GM21737 (cell line): ENCODE measurements at regions not wholly inside any gene's neighbourhood (a gene's known extent, or its start where the extent isn't known, plus 50 kb on each side); places are given as distances from the start of the nearest gene placed in this dataset.
"Not testable (repeated sequence)": the region's sequence is repeated elsewhere in the genome, so short reads cannot be mapped to it uniquely, and the experiment has no call there.

Source experiments
- ATAC-seq: cut with Tn5 transposase; IDR thresholded peaks from one replicate; pipeline ENCODE4 v1.9.1; 2021; ENCODE audit warnings: mild to moderate bottlenecking, moderate library complexity; ENCODE audit not compliant: unreplicated experiment

DNA sequence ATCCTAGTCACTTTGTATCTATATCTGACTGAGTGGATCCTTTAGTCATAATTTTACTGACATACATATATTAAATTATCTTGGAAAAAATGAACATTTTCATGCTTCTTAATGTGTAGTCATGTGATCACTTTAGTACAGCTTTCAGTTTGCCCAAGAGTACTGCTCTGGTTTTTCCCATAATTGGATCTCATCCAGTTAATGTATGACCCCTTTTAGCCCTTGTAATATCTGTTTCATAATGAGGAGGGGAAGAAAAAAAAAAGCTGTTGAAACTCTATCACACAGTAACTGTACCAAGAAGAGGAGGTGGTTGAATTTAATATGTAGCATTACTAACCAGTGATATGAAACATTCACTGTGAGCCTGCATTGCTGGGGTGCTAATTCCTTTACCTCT is 328.7 kb downstream of the PTPRC start:
- no peak for ATAC-seq

GRCh38 chr1:198968866-198969265 is 330.0 kb downstream of the PTPRC start:
- ATAC-seq, result no peak

- ATAC-seq, result no peak
Measured at GRCh38 chr1:198969981-198970380, 331.1 kb downstream of the PTPRC start.

GRCh38 chr1:198970916-198971315 is 332.1 kb downstream of the PTPRC start:
- no peak for ATAC-seq

DNA sequence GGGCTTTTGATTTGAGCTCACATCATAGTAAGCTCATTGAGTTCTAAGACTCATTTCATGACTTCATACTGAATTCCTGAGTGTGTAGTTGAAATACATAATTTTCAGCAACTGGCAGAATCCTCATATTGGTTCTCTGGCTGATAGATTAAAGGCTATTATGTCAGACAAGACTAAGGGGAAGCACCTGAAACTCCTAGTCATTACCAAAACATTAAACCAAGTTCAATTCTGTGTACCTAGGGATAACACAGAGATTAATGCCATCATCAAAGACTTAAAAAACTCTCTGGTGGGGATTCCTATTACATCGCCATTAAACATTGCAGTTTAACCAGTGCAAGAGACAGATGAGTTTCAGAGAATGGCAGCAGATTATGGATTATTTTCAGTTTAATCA is 339.1 kb downstream of the PTPRC start:
- ATAC-seq, result no peak

- ATAC-seq, result no peak
Measured at GRCh38 chr1:198978523-198978922, 339.7 kb downstream of the PTPRC start.

GRCh38 chr1:198986036-198986435 is 347.2 kb downstream of the PTPRC start:
- no peak for ATAC-seq

GRCh38 chr1:198986442-198986841 is 347.6 kb downstream of the PTPRC start:
- no peak for ATAC-seq

DNA sequence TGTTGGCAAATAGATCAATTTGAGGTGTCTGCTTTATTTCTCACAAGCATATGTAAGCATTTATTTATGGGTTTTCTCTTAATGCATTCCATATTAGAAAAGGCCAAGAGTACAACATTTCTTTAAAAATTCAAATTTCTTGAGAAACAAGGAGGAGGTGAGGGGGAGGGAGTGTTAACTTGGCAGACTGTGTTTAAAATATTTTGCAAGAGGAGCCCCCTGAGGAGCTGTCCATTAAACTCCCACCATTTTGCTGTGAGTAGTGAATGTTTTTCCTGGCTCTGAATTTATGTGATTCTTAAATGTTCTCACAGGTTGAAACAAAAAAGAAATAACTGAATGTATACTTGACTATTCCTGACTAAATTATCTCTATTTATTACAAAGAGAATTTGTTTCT is 363.8 kb downstream of the PTPRC start:
- ATAC-seq, result no peak

GRCh38 chr1:199007423-199007822 is 368.6 kb downstream of the PTPRC start:
- ATAC-seq, result no peak

DNA sequence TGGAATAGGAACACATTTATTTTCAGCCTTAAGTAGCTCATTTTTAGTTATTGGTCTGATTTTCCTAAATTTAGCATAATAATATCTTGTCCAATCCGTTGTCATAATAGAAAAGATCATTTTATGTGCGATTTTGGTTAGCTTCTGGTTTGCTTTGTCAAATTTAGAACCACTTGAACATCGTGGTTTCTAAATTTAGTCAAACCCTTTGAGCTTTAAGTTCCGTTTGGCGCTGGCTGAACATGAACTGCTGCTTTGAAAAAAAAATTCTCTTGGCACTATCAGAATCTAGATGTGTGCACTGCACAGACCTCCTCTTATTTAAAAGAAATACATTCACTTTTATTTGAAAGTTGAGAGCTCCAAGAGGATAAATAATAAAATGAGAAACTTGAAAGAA is 370.6 kb downstream of the PTPRC start:
- no peak for ATAC-seq

- ATAC-seq, result no peak
Measured at GRCh38 chr1:199010492-199010891, 371.7 kb downstream of the PTPRC start.

DNA sequence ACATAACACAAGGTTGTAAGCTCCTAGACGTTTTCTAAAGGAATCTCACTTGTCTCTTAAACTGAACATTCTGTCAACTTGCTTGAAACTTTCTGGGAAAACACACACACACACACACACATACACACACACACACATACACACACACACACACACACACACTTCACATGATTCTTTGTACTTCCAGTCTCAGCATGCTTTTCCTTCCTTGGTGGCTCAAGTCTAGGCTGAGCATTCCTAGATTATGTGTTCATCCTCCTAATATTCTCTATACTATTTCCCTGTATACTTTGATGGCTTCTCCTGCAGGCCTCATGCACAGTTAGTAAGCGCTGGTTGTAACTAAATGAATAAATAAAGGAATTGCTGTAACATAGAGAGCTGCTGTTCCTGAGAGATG is 372.1 kb downstream of the PTPRC start:
- ATAC-seq, result no peak

DNA sequence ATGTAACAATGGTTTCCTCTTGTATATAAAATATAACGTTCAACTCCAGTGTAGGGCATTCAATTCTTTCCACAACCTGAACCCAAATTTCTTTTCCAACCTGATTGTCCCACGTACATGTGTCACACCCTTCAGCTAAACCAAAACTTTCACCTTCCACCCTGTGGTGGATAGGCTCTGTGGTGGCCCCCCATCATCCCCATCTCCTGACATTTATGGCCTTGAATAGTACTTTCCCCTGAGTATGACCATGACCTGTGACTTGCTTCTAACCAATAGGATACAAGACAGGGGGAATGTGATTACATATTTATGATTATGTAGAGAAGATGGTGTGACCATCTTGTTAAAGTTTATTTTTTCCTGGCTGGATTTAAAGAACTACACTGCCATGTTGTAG is 377.0 kb downstream of the PTPRC start:
- ATAC-seq, result no peak

- no peak for ATAC-seq
Measured at GRCh38 chr1:199018471-199019135, 379.8 kb downstream of the PTPRC start.

DNA sequence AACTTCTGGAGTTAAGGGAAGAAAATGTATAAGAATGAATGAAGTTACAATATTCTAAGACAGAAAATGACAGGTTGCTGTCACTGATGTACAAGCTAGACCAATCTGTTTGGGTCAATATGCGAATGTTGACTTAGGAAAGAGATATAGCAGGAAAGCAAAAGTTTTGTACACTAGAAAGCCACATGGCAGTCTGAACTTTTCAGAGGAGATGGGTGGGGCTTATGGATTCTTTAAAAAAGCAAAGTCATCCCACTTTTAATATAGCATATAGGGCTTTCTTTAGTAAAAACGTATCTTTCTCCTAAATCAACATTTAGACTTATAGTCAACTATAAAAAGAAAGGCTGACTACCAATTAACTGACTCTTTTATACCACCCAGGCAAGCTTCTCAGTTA is 381.2 kb downstream of the PTPRC start:
- ATAC-seq, result no peak

- no peak for ATAC-seq
Measured at GRCh38 chr1:199020904-199021303, 382.1 kb downstream of the PTPRC start.

DNA sequence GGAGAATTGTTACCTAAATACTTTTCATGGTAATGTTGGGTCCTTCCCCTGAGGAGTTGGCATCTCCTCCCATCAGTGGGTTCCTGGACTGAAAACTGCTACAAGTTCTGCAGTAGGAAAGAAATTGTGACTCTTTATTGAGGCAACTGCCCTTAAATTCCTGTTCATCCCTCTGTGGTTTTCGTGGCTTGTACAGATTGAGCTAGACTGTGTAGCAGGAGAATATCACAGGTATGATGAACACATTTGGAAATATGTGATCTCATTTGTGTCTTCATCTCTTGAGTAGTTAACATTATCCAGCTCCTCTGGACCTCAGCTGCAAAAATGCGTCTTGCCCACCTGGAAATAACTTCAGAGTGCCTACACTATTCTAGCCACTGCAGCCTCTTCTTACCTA is 390.6 kb downstream of the PTPRC start:
- no peak for ATAC-seq

- no peak for ATAC-seq
Measured at GRCh38 chr1:199029855-199030254, 391.0 kb downstream of the PTPRC start.

DNA sequence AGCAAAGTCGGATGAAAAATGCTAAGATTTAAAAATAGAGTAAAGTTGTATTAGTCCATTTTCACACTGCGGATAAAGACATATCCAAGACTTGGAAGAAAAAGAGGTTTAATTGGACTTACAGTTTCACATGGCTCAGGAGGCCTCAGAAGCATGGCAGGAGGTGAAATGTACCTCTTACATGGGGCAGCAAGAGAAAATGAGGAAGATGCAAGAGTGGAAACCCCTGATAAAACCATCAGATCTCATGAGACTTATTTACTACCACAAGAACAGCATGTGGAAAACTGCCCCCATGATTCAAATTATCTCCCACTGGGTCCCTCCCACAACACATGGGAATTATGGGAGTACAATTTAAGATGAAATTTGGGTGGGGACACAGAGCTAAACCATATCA is 391.7 kb downstream of the PTPRC start:
- not testable (repeated sequence) for ATAC-seq

DNA sequence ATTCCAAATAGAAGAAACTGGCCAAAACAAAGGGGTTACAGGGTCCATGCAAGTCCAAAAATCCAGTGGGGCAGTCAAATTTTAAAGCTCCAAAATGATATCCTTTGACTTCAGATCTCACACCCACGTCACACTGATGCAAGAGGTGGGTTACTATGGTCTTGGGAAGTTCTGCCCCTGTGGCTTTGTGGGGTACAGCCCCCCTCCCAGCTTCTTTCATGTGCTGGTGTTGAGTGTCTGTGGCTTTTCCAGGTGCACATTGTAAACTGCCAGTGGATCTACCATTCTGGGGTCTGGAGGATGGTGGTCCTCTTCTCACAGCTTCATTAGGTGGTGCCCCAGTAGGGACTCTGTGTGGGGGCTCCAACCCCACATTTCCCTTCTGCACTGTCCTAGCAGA is 392.3 kb downstream of the PTPRC start:
- ATAC-seq, result not testable (repeated sequence)

DNA sequence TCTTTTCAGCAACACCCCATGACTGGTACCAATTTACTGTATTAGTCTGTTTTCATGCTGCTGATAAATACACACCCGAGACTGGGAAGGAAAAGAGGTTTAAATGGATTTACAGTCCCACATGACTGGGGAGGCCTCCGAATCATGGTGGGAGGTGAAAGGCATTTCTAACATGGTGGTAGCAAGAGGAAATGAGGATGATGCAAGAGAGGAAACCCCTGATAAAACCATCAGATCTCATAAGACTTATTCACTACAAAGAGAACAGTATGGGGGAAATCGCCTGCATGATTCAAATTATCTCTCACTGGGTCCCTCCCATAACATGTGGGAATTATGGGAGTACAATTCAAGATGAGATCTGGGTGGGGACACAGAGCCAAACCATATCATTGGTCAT is 393.6 kb downstream of the PTPRC start:
- ATAC-seq, result not testable (repeated sequence)

- ATAC-seq, result no peak
Measured at GRCh38 chr1:199033661-199034060, 394.8 kb downstream of the PTPRC start.
